Vagina (tissue), 2 donors: ENCODE measurements at regions not wholly inside any gene's neighbourhood (a gene's known extent, or its start where the extent isn't known, plus 50 kb on each side); places are given as distances from the start of the nearest gene placed in this dataset.

Experiments used
- POLR2A ChIP-seq, 2 donors: fragments of 450-650 bp; IDR thresholded peaks; one replicate each; pipeline ENCODE4 v1.6.1; 2017; ENCODE audit warnings: antibody characterized with exemption in 2 of 2, mild to moderate bottlenecking in 2 of 2, moderate library complexity in 2 of 2
- POLR2AphosphoS5 ChIP-seq, 2 donors: sonication (generic); formaldehyde crosslinking; IDR thresholded peaks; one replicate each; pipeline ENCODE4 v1.9.0; 2017; ENCODE audit warnings: antibody characterized with exemption in 2 of 2, mild to moderate bottlenecking in 2 of 2, low read depth in 1 of 2; ENCODE audit not compliant: insufficient read depth in 1 of 2
- TF ChIP-seq, protein P1 (sequence below), 3 experiments: fragments of 450-650 bp in 2 of 3; fragments of 200-600 bp in 1 of 3; sonication (generic) in 1 of 3; IDR thresholded peaks; one replicate each; pipeline ENCODE4 v1.5.1; 2017 to 2019; ENCODE audit warnings: antibody characterized with exemption in 3 of 3, mild to moderate bottlenecking in 2 of 3, moderate library complexity in 2 of 3

GRCh38 chr9:118993965-118994364 lies 375.3 kb downstream of the BRINP1 start:
- TF ChIP-seq, protein P1, sequence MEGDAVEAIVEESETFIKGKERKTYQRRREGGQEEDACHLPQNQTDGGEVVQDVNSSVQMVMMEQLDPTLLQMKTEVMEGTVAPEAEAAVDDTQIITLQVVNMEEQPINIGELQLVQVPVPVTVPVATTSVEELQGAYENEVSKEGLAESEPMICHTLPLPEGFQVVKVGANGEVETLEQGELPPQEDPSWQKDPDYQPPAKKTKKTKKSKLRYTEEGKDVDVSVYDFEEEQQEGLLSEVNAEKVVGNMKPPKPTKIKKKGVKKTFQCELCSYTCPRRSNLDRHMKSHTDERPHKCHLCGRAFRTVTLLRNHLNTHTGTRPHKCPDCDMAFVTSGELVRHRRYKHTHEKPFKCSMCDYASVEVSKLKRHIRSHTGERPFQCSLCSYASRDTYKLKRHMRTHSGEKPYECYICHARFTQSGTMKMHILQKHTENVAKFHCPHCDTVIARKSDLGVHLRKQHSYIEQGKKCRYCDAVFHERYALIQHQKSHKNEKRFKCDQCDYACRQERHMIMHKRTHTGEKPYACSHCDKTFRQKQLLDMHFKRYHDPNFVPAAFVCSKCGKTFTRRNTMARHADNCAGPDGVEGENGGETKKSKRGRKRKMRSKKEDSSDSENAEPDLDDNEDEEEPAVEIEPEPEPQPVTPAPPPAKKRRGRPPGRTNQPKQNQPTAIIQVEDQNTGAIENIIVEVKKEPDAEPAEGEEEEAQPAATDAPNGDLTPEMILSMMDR (IDR thresholded peaks at IDR 0.05) = no peak
- TF ChIP-seq POLR2A (IDR thresholded peaks at IDR 0.05) (no peak), POLR2AphosphoS5 (IDR thresholded peaks at IDR 0.05; ENCODE audit: insufficient read depth in 1 of 2, low read depth in 1 of 2) (no peak)
